K562 (cell line): ENCODE measurements at regions not wholly inside any gene's neighbourhood (a gene's known extent, or its start where the extent isn't known, plus 50 kb on each side); places are given as distances from the start of the nearest gene placed in this dataset.
A peak's percentile ranks its signal among the peaks of the same experiment; 100 is the strongest.

Experiments used
- ATAC-seq: fragments of 200-7000 bp; cut with Tn5 transposase; 3 replicates; pipeline ENCODE4 v1.9.1; 2020; ENCODE audit warnings: moderate library complexity
- BruUV-seq: library from RNA; stranded (reverse); fragments of 400-500 nt; replicated peaks from 2 replicates; lab custom pipeline; 2021; lab: Mats Ljungman, UMichigan
- CTCF ChIA-PET: fragments of 300-600 bp; formaldehyde crosslinking; extraction: SDS; loops from one replicate; lab custom pipeline; 2021; ENCODE audit warnings: low intra/inter-chr PET ratio; lab: Yijun Ruan, JAX
- POLR2A ChIA-PET: fragments of 300-600, 350-650 bp; sonication (Branson Sonifier 250); formaldehyde crosslinking; extraction: SDS; loops from one replicate; lab custom pipeline; 2021; ENCODE audit warnings: antibody characterized with exemption, inconsistent platforms; lab: Yijun Ruan, JAX
- DNase-seq, 4 experiments: peaks; one replicate each; pipeline versions ENCODE4 v3.0.0 to v3.0.0-alpha.2; 2011 to 2018; ENCODE audit warnings: low spot score in 3 of 4, mixed read lengths in 3 of 4; ENCODE audit errors: extremely low read depth in 1 of 4
- FAIRE-seq: peaks from 2 replicates; lab custom pipeline; 2011; peaks lifted over from hg19 to GRCh38; lab: Jason Lieb, UNC
- H2AFZ ChIP-seq: 2 replicates; pipeline ENCODE4 v1.6.0; 2011; ENCODE audit warnings: low read depth, low read length, control low read depth, inconsistent platforms
- H3K27ac ChIP-seq: fragments of 200-600 bp; 3 replicates; pipeline ENCODE4 v1.8.0; 2011; ENCODE audit warnings: low read depth, mild to moderate bottlenecking, control low read depth, inconsistent platforms, low read length, moderate library complexity, mixed read lengths; ENCODE audit errors: extremely low read depth
- H3K27me3 ChIP-seq, 2 experiments: fragments of 300-600 bp in 1 of 2; 2 replicates in 1 of 2; 3 replicates in 1 of 2; pipeline versions ENCODE4 v1.6.0 to v1.8.0; 2011; ENCODE audit warnings: inconsistent platforms in 2 of 2, low read length in 2 of 2, mild to moderate bottlenecking in 1 of 2, mixed read lengths in 1 of 2, moderate library complexity in 1 of 2; ENCODE audit not compliant: control insufficient read depth in 2 of 2, insufficient read depth in 2 of 2
- H3K36me3 ChIP-seq: fragments of 300-600 bp; 3 replicates; pipeline ENCODE4 v1.8.0; 2011; ENCODE audit warnings: mild to moderate bottlenecking, low read length, inconsistent platforms; ENCODE audit not compliant: control insufficient read depth, insufficient read depth
- H3K4me1 ChIP-seq, 2 experiments: fragments of 200-600 bp in 1 of 2; replicated peaks in 1 of 2; 2 replicates in 1 of 2; 3 replicates in 1 of 2; pipeline versions ENCODE4 v1.5.1 to v1.8.0; 2011; ENCODE audit warnings: inconsistent platforms in 2 of 2, low read length in 2 of 2, mild to moderate bottlenecking in 1 of 2, mixed read lengths in 1 of 2, moderate library complexity in 1 of 2; ENCODE audit not compliant: control insufficient read depth in 2 of 2, insufficient read depth in 2 of 2
- H3K4me2 ChIP-seq: 2 replicates; pipeline ENCODE4 v1.6.1; 2011; ENCODE audit warnings: low read length, control low read depth, inconsistent platforms, mixed read lengths; ENCODE audit not compliant: insufficient read depth
- H3K4me3 ChIP-seq: fragments of 200-600 bp; sonication (generic), shearing (Covaris generic); 2 replicates; pipeline ENCODE4 v1.5.1; 2016; ENCODE audit warnings: control low read depth, inconsistent platforms
- H3K79me2 ChIP-seq: fragments of 200-600 bp; 3 replicates; pipeline ENCODE4 v1.8.0; 2011; ENCODE audit warnings: low read length, inconsistent platforms; ENCODE audit not compliant: control insufficient read depth, insufficient read depth
- H3K9ac ChIP-seq, 2 experiments: 2 replicates each; pipeline versions ENCODE4 v1.6.0 to v1.6.1; 2011; ENCODE audit warnings: low read depth in 2 of 2, low read length in 2 of 2, control low read depth in 1 of 2, inconsistent platforms in 1 of 2, mild to moderate bottlenecking in 1 of 2, mixed read lengths in 1 of 2; ENCODE audit not compliant: insufficient read depth in 1 of 2
- H3K9me1 ChIP-seq: one replicate; pipeline ENCODE4 v1.6.0; 2011; ENCODE audit warnings: inconsistent platforms, mild to moderate bottlenecking, low read length, moderate library complexity; ENCODE audit not compliant: control insufficient read depth, insufficient read depth
- H3K9me3 ChIP-seq: replicated peaks from 2 replicates; pipeline ENCODE4 v1.5.1; 2011; ENCODE audit warnings: low read depth, low read length, inconsistent platforms; ENCODE audit not compliant: control insufficient read depth, insufficient read depth
- H4K20me1 ChIP-seq: replicated peaks from 2 replicates; pipeline ENCODE4 v1.6.1; 2011; ENCODE audit warnings: low read length, inconsistent platforms, mixed read lengths; ENCODE audit not compliant: control insufficient read depth, insufficient read depth
- CBX3 ChIP-seq, 2 experiments: IDR thresholded peaks; 1 replicate in 1 of 2; 2 replicates in 1 of 2; pipeline ENCODE4 v1.6.1; 2012; ENCODE audit warnings: inconsistent platforms in 2 of 2, low read length in 2 of 2, borderline replicate concordance in 1 of 2, control low read depth in 1 of 2
- HNRNPK ChIP-seq: fragments of 200-400 bp; formaldehyde crosslinking; IDR thresholded peaks from one replicate; pipeline ENCODE4 v1.6.1; 2018; ENCODE audit warnings: mild to moderate bottlenecking, low read depth, low read length; ENCODE audit not compliant: poor library complexity, severe bottlenecking
- PCBP1 ChIP-seq: fragments of 200-400 bp; formaldehyde crosslinking; IDR thresholded peaks from 2 replicates; pipeline ENCODE4 v1.6.1; 2018; ENCODE audit warnings: mild to moderate bottlenecking, low read depth, low read length; ENCODE audit not compliant: poor library complexity, severe bottlenecking
- PCBP2 ChIP-seq: fragments of 200-400 bp; formaldehyde crosslinking; IDR thresholded peaks from 2 replicates; pipeline ENCODE4 v1.6.1; 2018; ENCODE audit warnings: low read length, low read depth, mild to moderate bottlenecking, moderate library complexity; ENCODE audit not compliant: poor library complexity, severe bottlenecking
- SRSF3 ChIP-seq: fragments of 200-400 bp; formaldehyde crosslinking; IDR thresholded peaks from 2 replicates; pipeline ENCODE4 v1.6.1; 2016; ENCODE audit warnings: mild to moderate bottlenecking, low read length, moderate library complexity; ENCODE audit not compliant: insufficient read depth
- TCF3 ChIP-seq: sonication (generic); formaldehyde crosslinking; IDR thresholded peaks from 2 replicates; pipeline ENCODE4 v1.4.0; 2020; ENCODE audit warnings: mild to moderate bottlenecking, missing genetic modification reagents
- WHSC1 ChIP-seq: IDR thresholded peaks from one replicate; pipeline ENCODE4 v1.6.1; 2012; ENCODE audit warnings: low read length, control low read depth, inconsistent platforms
- XRCC3 ChIP-seq: fragments of 450-650 bp; IDR thresholded peaks from 2 replicates; pipeline ENCODE4 v1.6.1; 2017; ENCODE audit warnings: mild to moderate bottlenecking, moderate library complexity
- ZNF263 ChIP-seq: sonication (generic); formaldehyde crosslinking; IDR thresholded peaks from 2 replicates; pipeline ENCODE4 v1.8.0; 2022; ENCODE audit warnings: mild to moderate bottlenecking, missing genetic modification reagents, borderline replicate concordance
- ZNF592 ChIP-seq: fragments of 450-650 bp; IDR thresholded peaks from 2 replicates; pipeline ENCODE4 v1.6.1; 2017; ENCODE audit warnings: antibody characterized with exemption, mild to moderate bottlenecking
- ZNF766 ChIP-seq: fragments of 200-800 bp; sonication (Bioruptor generic); conservative IDR thresholded peaks from 2 replicates; pipeline ENCODE4 v1.6.1; 2016; ENCODE audit warnings: missing genetic modification characterization, missing compliant biosample characterization
- WGBS: fragments of 100-300 bp; shearing (Covaris generic); methylation state at CpG from one replicate; pipeline ENCODE4 v1.1.6; 2016; ENCODE audit warnings: low coverage, mixed read lengths; ENCODE audit not compliant: insufficient coverage; ENCODE audit errors: missing lambda C conversion rate; 5-methylcytosine and 5-hydroxymethylcytosine counted together
- in situ Hi-C: fragments of 300-500 bp; cut with MboI; formaldehyde crosslinking; loops from 4 replicates; pipeline ENCODE4 v1.15.0; 2018; ENCODE audit warnings: inconsistent platforms, mixed read lengths
- intact Hi-C: fragments of 100-400 bp; cut with micrococcal nuclease; formaldehyde crosslinking; loops from 2 replicates; pipeline ENCODE4 v1.14.2; 2022
- TF ChIP-seq, protein P1 (sequence below): fragments of 250-450 bp; sonication (Bioruptor Pico); IDR thresholded peaks from 2 replicates; pipeline ENCODE4 v1.9.0; 2021; ENCODE audit warnings: mild to moderate bottlenecking, inconsistent platforms

- in situ Hi-C loops = no loop called here
- POLR2A ChIA-PET = interaction anchor here (1.0 kb wide), 1 partner anchor 23 kb away, joined by 3 read pairs; no protein-coding TSS in a partner anchor
- 0 out of 2 replicates have a peak, but pooled peaks cover 3% of the 10 kb centered on the region for H3K9me3 ChIP-seq
- TF ChIP-seq ZNF766 (CRISPR knock-in tag) (no peak), PCBP1 (peak; percentile 90), CBX3 (IDR thresholded peaks at IDR 0.05; ENCODE audit: borderline replicate concordance in 1 of 2, low read length in 2 of 2) (no peak), HNRNPK (peak; percentile 92), ZNF263 (CRISPR knock-in tag) (no peak), ZNF592 (no peak), PCBP2 (peak; percentile 38), SRSF3 (no peak), TCF3 (CRISPR knock-in tag) (no peak), WHSC1 (no peak), XRCC3 (no peak)
- TF ChIP-seq, protein P1, sequence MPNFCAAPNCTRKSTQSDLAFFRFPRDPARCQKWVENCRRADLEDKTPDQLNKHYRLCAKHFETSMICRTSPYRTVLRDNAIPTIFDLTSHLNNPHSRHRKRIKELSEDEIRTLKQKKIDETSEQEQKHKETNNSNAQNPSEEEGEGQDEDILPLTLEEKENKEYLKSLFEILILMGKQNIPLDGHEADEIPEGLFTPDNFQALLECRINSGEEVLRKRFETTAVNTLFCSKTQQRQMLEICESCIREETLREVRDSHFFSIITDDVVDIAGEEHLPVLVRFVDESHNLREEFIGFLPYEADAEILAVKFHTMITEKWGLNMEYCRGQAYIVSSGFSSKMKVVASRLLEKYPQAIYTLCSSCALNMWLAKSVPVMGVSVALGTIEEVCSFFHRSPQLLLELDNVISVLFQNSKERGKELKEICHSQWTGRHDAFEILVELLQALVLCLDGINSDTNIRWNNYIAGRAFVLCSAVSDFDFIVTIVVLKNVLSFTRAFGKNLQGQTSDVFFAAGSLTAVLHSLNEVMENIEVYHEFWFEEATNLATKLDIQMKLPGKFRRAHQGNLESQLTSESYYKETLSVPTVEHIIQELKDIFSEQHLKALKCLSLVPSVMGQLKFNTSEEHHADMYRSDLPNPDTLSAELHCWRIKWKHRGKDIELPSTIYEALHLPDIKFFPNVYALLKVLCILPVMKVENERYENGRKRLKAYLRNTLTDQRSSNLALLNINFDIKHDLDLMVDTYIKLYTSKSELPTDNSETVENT = no peak
- no peaks in the 10 kb centered on the region for H3K4me1 ChIP-seq
- no TSS peak for BruUV-seq
- no peak for FAIRE-seq
- no peak overlapping the region for H3K9ac ChIP-seq
- no peak overlapping the region for H3K27ac ChIP-seq
- 26% methylated on average over 4 of the region's 4 CpGs for WGBS
- H2AFZ ChIP-seq = no peak overlapping the region
- H3K27me3 ChIP-seq = peaks cover 3 to 17% of the 10 kb centered on the region in 2 experiments; a peak in 3 of 5 replicates
- H3K36me3 ChIP-seq = no peaks in the 10 kb centered on the region
- no peak for DNase-seq
- CTCF ChIA-PET = no interaction called here
- intact Hi-C loops = no loop called here
- no peaks in the 10 kb centered on the region for H3K9me1 ChIP-seq
- no peak overlapping the region for H3K4me3 ChIP-seq
- H3K79me2 ChIP-seq = no peaks in the 10 kb centered on the region
- H3K4me2 ChIP-seq = no peak overlapping the region
- H4K20me1 ChIP-seq = no peaks in the 10 kb centered on the region
- ATAC-seq = no peak
Measured at GRCh38 chr2:15681089-15681885, 89.6 kb downstream of the DDX1 start.
